CD4-positive, alpha-beta T cell treated with Interferon alpha-2 for 1 hour (primary cell): ENCODE measurements at regions not wholly inside any gene's neighbourhood (a gene's known extent, or its start where the extent isn't known, plus 50 kb on each side); places are given as distances from the start of the nearest gene placed in this dataset.

Experiments
- DNase-seq, 2 donors: peaks; one replicate each; pipeline ENCODE4 v3.0.0-alpha.2; 2020 to 2022

DNA sequence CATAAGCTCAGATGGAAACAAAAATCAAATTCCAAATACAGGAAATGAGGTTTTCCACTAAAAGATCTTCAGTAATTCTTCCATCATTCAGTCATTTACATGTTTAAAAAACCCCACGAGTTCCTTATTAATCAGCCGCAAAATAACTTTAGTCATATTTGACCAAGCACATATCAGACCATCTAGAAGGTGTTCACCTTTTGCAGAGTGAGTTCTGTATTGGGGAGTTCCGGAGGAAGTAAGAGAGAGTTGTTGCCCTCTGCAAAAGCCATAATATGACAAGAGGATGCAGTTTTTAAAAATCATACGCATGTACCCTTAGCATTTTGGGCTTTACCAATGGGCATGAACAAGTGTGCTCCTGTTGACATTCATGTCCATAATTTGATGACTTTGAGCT, 61.6 kb downstream of the CCR1 start:
- DNase-seq = peak in 1 of 2 donors; percentile 9

DNA sequence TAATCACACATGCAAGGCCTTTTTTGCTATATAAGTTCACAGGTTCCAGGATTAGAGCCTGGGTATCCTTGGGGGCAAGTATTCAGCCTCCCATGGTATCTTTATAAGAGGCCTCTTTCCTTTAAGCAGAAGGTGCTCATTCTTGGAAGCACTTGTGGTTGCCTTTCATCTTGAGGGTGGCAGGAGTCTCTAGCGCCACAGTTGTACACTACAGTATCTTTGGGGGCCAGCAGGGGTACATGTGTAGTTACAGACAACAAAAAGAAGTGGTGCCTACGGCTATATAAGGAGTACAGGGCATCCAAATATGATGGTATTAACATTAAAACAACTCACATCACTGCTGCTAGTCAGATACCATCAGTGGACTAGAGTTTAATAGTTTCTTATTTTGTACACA, 62.1 kb downstream of the CCR1 start:
- no peak for DNase-seq

- no peak for DNase-seq
These were observed 63.0 kb downstream of the CCR1 start for GRCh38 chr3:46145147-46145546.

DNA sequence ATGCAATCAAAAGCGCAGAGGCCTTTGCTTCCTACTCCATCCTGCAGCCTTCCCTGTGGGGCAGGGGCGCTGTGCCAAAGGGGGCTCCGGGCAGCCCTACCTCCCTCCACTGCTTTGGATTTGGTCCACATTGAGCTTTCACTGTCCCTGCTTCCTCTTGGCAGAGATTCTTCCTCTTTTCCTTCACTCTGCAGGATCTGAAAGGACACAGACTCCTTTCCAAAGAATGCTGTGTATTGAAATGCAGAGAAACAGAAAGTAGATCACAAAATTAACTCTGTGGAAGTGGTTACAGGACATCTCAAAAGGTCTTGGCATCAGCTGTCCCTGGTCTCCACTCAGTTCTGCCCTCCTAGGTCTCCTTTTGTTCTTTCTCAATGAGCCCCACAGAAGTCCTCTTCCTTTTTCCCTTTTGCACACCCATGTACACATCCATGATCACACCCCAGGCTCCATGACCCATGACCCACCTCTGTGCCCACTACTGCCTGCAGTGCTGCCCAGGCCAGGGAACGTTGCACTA, 64.1 kb downstream of the CCR1 start:
- no peak for DNase-seq

DNA sequence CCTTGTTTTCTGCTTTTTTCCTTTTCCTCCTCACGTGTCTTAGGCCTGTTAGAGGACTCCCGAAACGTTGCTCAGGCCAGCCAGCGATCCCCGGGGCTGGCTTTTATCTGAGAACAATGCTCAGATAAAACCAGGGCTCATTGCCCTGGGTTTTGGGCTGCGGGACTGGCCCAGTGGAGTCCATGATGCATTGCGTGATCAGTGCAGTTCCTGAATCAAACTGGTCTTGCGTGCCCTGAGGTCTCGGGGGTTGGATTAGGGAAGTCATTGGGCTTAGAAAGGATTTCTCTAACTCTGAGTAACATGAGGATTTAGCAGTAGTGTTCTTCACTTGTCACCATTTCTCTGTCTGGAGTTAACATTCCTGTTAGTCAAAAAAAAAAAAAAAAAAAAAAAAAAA, 66.3 kb downstream of the CCR1 start:
- no peak for DNase-seq

DNA sequence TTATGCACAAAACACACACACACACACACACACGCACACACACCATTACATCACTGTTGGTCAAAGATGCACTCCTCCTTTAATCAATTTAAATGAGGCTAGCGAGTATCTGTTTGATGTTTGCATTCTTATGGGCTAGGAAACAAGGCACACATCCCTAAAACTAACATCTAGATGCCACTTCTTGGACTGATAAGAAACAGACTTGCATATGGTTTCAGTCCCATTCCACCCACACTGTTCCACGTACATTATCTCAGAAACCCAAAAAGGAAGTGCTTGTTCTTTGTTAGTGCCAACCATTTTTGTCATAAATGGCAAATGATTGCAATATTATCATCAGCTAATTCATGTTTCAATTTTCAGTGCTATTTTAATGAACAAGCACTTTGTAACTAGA, 69.5 kb downstream of the CCR1 start:
- no peak for DNase-seq

DNA sequence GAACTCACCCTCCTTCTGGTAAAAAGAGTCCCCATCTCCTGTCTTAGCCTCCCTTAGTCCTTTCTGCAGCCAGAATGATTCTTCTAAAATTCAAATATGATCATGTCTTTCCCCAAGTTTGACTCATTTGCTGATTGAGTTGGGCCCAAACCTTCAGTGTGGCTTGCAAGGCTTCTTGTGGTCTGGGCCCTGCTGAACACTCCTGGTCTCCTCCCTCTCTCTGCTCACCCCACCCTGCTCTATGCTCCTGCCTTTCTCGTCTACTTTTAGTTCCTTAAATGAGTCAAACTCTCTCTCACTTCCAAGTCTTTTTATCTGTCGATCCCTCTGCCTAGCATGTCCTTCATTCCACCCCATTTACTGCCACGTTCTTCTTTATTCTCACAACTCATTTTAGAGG, 72.6 kb downstream of the CCR1 start:
- DNase-seq = no peak

DNA sequence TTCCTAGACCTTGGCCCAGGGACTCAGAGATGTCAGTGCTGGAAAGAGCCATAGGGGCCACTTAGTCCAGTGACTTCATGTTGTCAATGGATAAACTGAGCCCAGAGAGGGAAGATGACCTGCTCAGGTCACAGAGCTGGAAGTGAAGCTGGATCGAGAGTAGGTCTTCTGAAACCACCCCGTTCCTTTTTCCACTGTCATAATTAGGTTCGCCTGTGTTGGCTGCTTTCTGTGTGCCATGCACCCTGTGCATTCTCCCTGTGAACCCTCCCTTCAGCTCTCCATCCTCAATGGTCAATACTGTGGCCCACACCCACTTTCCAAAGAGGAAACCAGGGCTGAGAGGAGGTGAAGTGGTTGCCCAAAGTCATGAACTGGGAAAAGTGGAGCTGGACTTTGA, 74.8 kb downstream of the CCR1 start:
- DNase-seq = no peak

DNA sequence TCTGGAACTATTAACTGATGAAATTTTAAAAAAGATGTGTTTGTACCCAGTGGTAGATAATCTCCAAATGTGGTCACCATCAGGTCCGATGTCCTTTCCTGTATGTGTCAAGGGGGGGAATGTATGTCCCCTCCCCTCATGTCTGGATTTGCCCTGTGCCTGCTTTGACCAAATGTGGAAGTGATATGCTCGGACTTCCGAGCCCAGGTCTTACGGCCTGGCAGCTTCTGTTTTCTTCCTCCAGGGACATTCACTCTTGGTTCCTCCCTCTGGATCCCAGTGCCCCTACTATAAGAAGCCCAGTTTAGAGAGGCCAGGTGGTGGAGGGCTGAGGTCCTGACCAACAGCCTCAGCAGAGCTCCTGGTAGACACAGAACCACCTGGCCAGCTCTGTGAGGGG, 75.5 kb downstream of the CCR1 start:
- DNase-seq = peak in 1 of 2 donors; percentile 17

- no peak for DNase-seq
These were observed 76.1 kb downstream of the CCR1 start for GRCh38 chr3:46131884-46132450.

DNA sequence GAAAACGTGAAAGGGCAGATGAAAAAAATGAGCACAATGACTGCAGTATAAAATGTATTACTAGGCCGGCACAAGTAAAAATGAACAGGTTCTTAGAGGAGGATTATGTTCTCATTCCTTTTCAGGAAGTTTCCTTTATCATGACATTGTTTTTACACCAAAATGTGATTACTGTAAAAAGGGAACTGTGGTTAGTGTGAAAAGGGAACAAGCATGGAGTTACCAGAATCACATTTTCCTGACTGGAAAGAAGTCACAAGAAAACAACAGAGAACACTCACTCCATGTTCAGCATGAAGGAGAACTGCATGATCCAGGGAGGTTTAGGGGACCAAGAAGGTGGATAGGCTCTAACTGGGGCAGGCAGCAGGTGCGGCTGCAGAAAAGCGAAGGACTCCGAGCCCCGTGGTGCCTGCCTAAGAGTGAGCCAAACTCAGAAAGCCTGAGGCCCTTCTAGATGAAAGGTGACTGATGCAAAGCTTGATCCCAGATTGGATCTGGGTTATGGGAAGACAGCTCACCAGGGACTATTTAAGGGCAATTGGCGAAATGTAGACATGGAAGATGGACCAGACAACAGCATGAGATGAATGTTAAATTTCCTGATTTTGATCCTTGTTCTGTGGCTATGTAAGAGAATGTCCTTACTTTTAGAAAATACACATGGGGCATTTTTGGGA, 77.3 kb downstream of the CCR1 start:
- DNase-seq = no peak

DNA sequence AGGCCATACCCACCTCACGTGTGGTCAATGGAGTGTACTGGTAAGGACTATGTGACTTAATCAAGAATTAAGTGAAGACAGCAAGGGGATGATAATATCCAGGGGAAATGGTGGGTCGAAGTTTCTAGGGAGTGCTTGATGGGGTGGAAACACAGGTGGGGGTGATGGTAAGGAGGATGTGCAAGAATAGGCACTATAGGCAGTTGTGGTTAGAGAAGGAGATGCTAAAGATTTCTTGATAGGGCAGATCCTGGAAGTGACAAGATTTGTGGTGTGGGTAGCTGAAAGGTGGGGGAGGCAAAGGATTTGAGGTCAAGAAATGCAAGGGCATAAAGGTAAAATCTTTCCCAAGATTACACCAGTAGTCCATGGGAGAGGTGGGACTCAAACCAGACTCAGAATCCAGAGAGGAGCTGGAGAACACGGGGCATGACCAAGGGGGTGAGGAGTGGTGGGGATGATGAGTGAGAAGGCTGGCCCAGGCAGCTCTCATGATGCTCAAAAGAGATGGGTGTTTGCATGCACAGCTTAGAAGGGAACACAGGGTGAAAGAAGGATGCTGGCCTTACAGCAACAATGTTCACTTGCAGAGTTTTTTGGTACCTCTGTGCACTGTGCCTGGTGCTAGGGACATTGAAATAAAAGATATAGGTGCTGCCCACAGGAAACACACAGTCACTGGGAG, 78.4 kb downstream of the CCR1 start:
- peak in 1 of 2 donors; percentile 31 for DNase-seq

DNA sequence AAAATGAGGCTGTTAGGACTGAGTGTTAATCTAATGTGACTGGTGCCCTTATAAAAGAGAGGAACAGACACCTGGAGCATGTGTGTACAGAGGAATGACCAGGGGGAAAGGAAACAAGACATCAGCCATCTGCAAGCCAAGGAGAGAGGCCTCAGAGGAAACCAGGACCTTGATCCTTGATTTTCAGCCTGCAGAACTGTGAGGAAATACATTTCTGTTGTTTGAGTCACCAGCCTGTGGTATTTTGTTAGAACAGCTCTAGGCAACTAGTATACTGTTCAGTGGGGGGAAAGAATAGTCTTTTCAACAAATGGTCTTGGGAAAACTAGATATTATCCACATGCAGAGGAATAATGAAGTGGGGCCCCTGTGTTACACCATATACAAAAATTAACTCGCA, 80.6 kb downstream of the CCR1 start:
- DNase-seq = no peak

GRCh38 chr3:46124216-46125177, 83.6 kb downstream of the CCR1 start:
- no peak for DNase-seq

- no peak for DNase-seq
These were observed 84.5 kb downstream of the CCR1 start for GRCh38 chr3:46123646-46124045.

- DNase-seq = no peak
These were observed 86.0 kb downstream of the CCR1 start for GRCh38 chr3:46122091-46122490.

DNA sequence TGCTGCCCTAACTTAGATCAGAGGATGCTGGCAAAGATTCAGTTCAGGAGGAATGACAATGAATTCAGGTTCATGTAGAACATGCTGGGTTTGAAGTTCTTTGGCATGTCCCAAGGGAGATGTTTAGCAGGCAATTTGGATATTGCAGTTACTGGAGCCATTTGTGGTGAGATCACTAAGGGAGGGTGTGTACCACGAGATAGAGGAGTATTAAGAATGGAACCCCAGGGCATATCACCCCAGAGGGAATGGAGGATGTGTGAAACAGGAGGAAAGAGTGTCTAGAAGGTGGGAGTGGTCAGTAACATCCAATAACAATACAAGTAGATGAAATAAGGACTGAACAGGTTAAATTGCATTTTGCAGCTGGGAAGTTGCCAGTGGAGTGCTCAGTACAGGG, 87.1 kb downstream of the CCR1 start:
- DNase-seq = no peak

DNA sequence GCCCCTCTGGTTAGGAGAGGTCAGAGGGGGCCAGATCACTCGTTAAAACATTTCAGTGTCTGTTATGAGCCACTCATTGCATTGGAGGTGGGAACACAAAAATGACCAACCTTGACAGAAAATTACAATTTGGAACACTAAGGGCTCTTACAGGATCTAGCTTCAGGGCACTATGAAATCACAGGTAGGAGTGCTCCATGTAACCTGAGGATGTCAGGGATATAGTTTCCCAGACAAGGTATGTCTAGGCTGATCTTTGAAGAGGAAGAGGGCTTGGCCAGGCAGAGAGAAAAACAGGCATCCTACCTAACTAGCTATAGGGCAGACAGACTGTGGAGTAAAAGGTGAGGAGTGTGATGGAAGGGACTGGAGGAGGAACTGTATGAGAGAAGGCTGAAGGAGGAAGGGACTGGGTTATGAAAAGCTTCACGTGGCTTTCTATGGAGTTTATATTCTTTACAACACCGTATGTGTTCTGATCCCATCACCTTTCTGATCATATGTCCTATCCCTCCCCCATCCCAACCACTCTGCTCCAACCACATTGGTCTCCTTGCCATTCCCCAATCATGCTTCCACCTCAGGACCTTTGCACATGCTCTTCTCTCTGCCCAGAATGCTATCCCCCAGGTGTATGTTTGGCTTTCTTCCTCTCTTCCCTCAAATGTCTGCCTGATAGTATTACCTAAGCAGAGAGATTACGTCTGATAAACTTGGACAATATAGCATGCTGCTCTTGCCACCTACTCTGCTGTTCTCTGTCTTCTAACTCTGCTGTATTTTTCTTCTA, 88.2 kb downstream of the CCR1 start:
- DNase-seq = no peak

GRCh38 chr3:46119253-46119652, 88.9 kb downstream of the CCR1 start:
- no peak for DNase-seq

DNA sequence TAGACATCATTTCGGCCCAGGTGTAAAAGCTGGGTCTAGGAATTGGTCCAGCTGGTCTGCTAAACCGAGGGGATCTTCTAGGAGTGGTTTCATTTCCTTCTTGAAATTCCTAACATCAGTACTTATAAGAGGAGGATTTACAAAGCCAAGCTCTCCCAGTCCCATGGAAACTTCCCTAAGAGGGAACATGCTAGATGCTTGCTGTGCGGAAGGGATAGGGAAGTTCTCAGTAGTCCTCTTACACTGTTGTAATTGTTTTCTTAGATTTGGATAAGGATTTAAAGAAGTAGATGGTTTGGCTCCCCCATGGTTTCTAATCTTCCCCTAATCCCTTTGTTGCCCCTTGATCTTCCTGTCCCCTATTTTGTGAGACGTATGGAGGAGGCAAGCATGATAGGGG, 89.7 kb upstream of the XCR1 start:
- DNase-seq = no peak

DNA sequence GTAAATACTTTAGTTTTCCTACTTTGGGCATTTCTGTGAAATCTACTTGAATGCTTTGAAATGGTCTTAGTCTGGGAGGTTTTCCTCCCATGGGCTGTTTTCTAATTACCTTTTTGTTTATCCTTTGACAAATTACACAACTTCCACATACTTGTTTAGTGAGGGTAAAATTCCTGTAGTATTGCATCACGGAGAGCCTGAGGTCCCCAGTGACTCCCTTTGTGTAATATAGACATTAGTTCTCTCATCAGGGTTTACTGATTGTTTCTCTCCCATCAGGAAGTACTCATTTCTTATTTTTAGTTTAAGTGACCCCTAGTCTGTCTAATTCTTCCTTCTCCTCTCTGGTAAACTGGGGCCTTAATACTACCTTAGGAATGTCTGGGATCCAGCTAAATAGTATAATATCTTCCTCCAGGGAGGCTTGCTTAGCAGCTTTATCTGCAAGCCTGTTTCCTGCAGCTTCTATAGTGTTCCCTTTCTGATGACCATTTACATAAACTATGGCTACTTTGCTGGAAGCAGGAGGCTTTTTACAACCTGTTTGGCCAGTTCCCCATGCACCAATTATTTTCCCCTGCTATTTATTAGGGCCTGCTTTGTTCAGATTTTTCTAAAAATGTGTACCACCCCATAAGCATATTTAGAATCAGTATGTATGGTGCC, 87.2 kb upstream of the XCR1 start:
- no peak for DNase-seq

GRCh38 chr3:46113608-46114007, 86.3 kb upstream of the XCR1 start:
- DNase-seq = no peak
